IMR-90 (cell line): ENCODE measurements at regions not wholly inside any gene's neighbourhood (a gene's known extent, or its start where the extent isn't known, plus 50 kb on each side); places are given as distances from the start of the nearest gene placed in this dataset.

Experiments
- ATAC-seq: fragments of 200-7000 bp; cut with Tn5 transposase; 2 replicates; pipeline ENCODE4 v1.9.1; 2020; ENCODE audit warnings: low read depth, mild to moderate bottlenecking, moderate library complexity
- BruUV-seq: library from RNA; stranded (reverse); fragments of 400-500 nt; replicated peaks from 2 replicates; lab custom pipeline; 2021; lab: Mats Ljungman, UMichigan
- CTCF ChIA-PET: fragments of 300-600 bp; formaldehyde crosslinking; extraction: SDS; loops from one replicate; lab custom pipeline; 2021; ENCODE audit warnings: antibody characterized with exemption; lab: Yijun Ruan, JAX
- POLR2A ChIA-PET: fragments of 300-600 bp; sonication (Branson Sonifier 250); formaldehyde crosslinking; loops from one replicate; lab custom pipeline; 2022; ENCODE audit warnings: antibody characterized with exemption; ENCODE audit not compliant: unreplicated experiment; lab: Charles Lee
- DNase-seq: peaks from one replicate; pipeline ENCODE4 v3.0.0; 2013
- H2AFZ ChIP-seq: replicated peaks from 2 replicates; pipeline ENCODE3; 2013; ENCODE audit warnings: low read length, mild to moderate bottlenecking; ENCODE audit not compliant: poor library complexity
- H2AK5ac ChIP-seq: 2 replicates; pipeline ENCODE4 v1.6.1; 2013; ENCODE audit warnings: low read depth, low read length, inconsistent platforms
- H2AK9ac ChIP-seq: replicated peaks from 2 replicates; pipeline ENCODE3; 2013; ENCODE audit warnings: mild to moderate bottlenecking, low read depth, low read length, moderate library complexity; ENCODE audit not compliant: poor library complexity
- H2BK120ac ChIP-seq: 2 replicates; pipeline ENCODE4 v1.6.1; 2013; ENCODE audit warnings: low read depth, low read length, inconsistent platforms
- H2BK15ac ChIP-seq: 3 replicates; pipeline ENCODE4 v1.6.1; 2013; ENCODE audit warnings: low read depth, low read length, inconsistent platforms
- H2BK20ac ChIP-seq: 2 replicates; pipeline ENCODE4 v1.6.1; 2013; ENCODE audit warnings: low read depth, mild to moderate bottlenecking, inconsistent platforms, low read length, moderate library complexity
- H2BK5ac ChIP-seq: 2 replicates; pipeline ENCODE4 v1.6.1; 2013; ENCODE audit warnings: mild to moderate bottlenecking, low read depth, low read length, inconsistent platforms; ENCODE audit not compliant: poor library complexity, severe bottlenecking
- H3K14ac ChIP-seq: replicated peaks from 2 replicates; pipeline ENCODE4 v1.6.1; 2013; ENCODE audit warnings: low read depth, low read length, inconsistent platforms
- H3K18ac ChIP-seq: 2 replicates; pipeline ENCODE4 v1.6.1; 2013; ENCODE audit warnings: low read depth, low read length, control low read depth
- H3K23ac ChIP-seq: 2 replicates; pipeline ENCODE4 v1.6.1; 2013; ENCODE audit warnings: low read depth, low read length, inconsistent platforms
- H3K27ac ChIP-seq: 2 replicates; pipeline ENCODE4 v1.5.1; 2013; ENCODE audit warnings: mild to moderate bottlenecking, control low read depth, low read length; ENCODE audit not compliant: insufficient read depth
- H3K27me3 ChIP-seq: 2 replicates; pipeline ENCODE4 v1.6.1; 2013; ENCODE audit warnings: low read length; ENCODE audit not compliant: control insufficient read depth, insufficient read depth
- H3K36me3 ChIP-seq: 2 replicates; pipeline ENCODE4 v1.6.1; 2013; ENCODE audit warnings: low read length, mixed read lengths; ENCODE audit not compliant: control insufficient read depth, insufficient read depth
- H3K4ac ChIP-seq: 2 replicates; pipeline ENCODE4 v1.6.1; 2013; ENCODE audit warnings: low read depth, low read length, inconsistent platforms
- H3K4me1 ChIP-seq: 2 replicates; pipeline ENCODE4 v1.6.1; 2013; ENCODE audit warnings: low read length, mixed read lengths; ENCODE audit not compliant: control insufficient read depth, insufficient read depth
- H3K4me2 ChIP-seq: 2 replicates; pipeline ENCODE4 v1.6.1; 2013; ENCODE audit warnings: low read depth, mild to moderate bottlenecking, control low read depth, low read length, moderate library complexity
- H3K4me3 ChIP-seq: 2 replicates; pipeline ENCODE4 v1.5.1; 2013; ENCODE audit warnings: low read depth, mild to moderate bottlenecking, control low read depth, low read length, moderate library complexity; ENCODE audit not compliant: insufficient read depth
- H3K56ac ChIP-seq: 2 replicates; pipeline ENCODE4 v1.6.1; 2013; ENCODE audit warnings: low read length, inconsistent platforms; ENCODE audit not compliant: insufficient read depth; ENCODE audit errors: extremely low read depth
- H3K79me1 ChIP-seq, 2 experiments: 2 replicates each; pipeline ENCODE4 v1.6.1; 2013; ENCODE audit warnings: low read length in 2 of 2, inconsistent platforms in 1 of 2, low read depth in 1 of 2
- H3K9ac ChIP-seq: 2 replicates; pipeline ENCODE4 v1.6.1; 2013; ENCODE audit warnings: low read depth, low read length, control low read depth
- H3K9me1 ChIP-seq: 2 replicates; pipeline ENCODE4 v1.6.1; 2013; ENCODE audit warnings: low read length, inconsistent platforms; ENCODE audit not compliant: insufficient read depth
- H3K9me3 ChIP-seq: 2 replicates; pipeline ENCODE4 v1.6.1; 2013; ENCODE audit warnings: low read length; ENCODE audit not compliant: control insufficient read depth, insufficient read depth
- H4K20me1 ChIP-seq: 2 replicates; pipeline ENCODE4 v1.6.1; 2013; ENCODE audit warnings: low read length, inconsistent platforms; ENCODE audit not compliant: insufficient read depth
- H4K5ac ChIP-seq: 2 replicates; pipeline ENCODE4 v1.6.1; 2013; ENCODE audit warnings: mild to moderate bottlenecking, low read depth, low read length, control low read depth
- H4K8ac ChIP-seq, 2 experiments: 2 replicates each; pipeline ENCODE4 v1.6.1; 2013; ENCODE audit warnings: low read depth in 2 of 2, low read length in 2 of 2, control low read depth in 1 of 2, inconsistent platforms in 1 of 2
- H4K91ac ChIP-seq: 2 replicates; pipeline ENCODE4 v1.6.1; 2013; ENCODE audit warnings: low read depth, low read length, inconsistent platforms; ENCODE audit not compliant: insufficient read depth
- CTCF ChIP-seq: conservative IDR thresholded peaks from 2 replicates; pipeline ENCODE4 v1.5.1; 2012; ENCODE audit warnings: mild to moderate bottlenecking, low read depth, low read length, improper control_type of control experiment
- ELK1 ChIP-seq: fragments of 150-350 bp; IDR thresholded peaks from 2 replicates; pipeline ENCODE4 v1.6.1; 2016; ENCODE audit warnings: low read depth, mild to moderate bottlenecking, low read length, moderate library complexity, borderline replicate concordance
- MAZ ChIP-seq: IDR thresholded peaks from 2 replicates; pipeline ENCODE4 v1.6.1; 2012; ENCODE audit warnings: low read depth, mild to moderate bottlenecking, low read length, improper control_type of control experiment, moderate library complexity, borderline replicate concordance
- MXI1 ChIP-seq: IDR thresholded peaks from 2 replicates; pipeline ENCODE4 v1.6.1; 2012; ENCODE audit warnings: low read depth, mild to moderate bottlenecking, low read length, moderate library complexity, borderline replicate concordance
- RAD21 ChIP-seq: IDR thresholded peaks from 2 replicates; pipeline ENCODE4 v1.6.1; 2012; ENCODE audit warnings: low read length, improper control_type of control experiment
- WGBS, 2 experiments: methylation state at CpG; one replicate each; pipeline versions ENCODE4 v1.1.5 to v1.1.7; 2013; ENCODE audit warnings: missing lambda C conversion rate in 2 of 2; ENCODE audit not compliant: insufficient read length in 1 of 2; ENCODE audit errors: extremely low coverage in 2 of 2; 5-methylcytosine and 5-hydroxymethylcytosine counted together
- dilution Hi-C: fragments of 300-500 bp; cut with HindIII; formaldehyde crosslinking; loops from one replicate; pipeline ENCODE4 v1.14.3; 2018; ENCODE audit warnings: low sequenced_read_pairs; ENCODE audit not compliant: unreplicated experiment
- in situ Hi-C: fragments of 300-500 bp; cut with MboI; formaldehyde crosslinking; loops from 3 replicates; pipeline ENCODE4 v1.14.3; 2019; ENCODE audit warnings: low sequenced_read_pairs, inconsistent platforms, mixed read lengths
- intact Hi-C: fragments of 100-400 bp; cut with micrococcal nuclease; formaldehyde crosslinking; loops from 2 replicates; pipeline ENCODE4 v1.10.0; 2022

GRCh38 chr1:34597877-34598514 lies 156.9 kb upstream of the GJB5 start:
- Histone ChIP-seq H3K56ac (no peak overlapping the region), H2BK15ac (no peak overlapping the region), H4K8ac (no peak overlapping the region), H3K4ac (no peak overlapping the region), H3K79me1 (no peaks in the 10 kb centered on the region), H4K5ac (no peak overlapping the region), H3K9me1 (no peaks in the 10 kb centered on the region), H3K18ac (no peak overlapping the region), H3K9ac (no peak overlapping the region), H3K4me1 (no peaks in the 10 kb centered on the region), H3K36me3 (no peaks in the 10 kb centered on the region), H2BK20ac (no peak overlapping the region), H2BK5ac (no peak overlapping the region), H3K27me3 (no peaks in the 10 kb centered on the region), H3K23ac (no peak overlapping the region), H4K20me1 (no peaks in the 10 kb centered on the region), H3K4me2 (no peak overlapping the region), H3K27ac (no peak overlapping the region), H2BK120ac (no peak overlapping the region), H2AFZ (no peak overlapping the region), H2AK9ac (no peak overlapping the region), H3K4me3 (no peak overlapping the region), H3K9me3 (peaks cover 20% of the 10 kb centered on the region), H3K14ac (no peak overlapping the region), H2AK5ac (no peak overlapping the region), H4K91ac (no peak overlapping the region)
- ATAC-seq = peak; percentile 68
- BruUV-seq = no TSS peak
- intact Hi-C loops (loop anchor here (1.0 to 5.0 kb wide), 3 partner anchors 486 to 965 kb away; no protein-coding TSS in a partner anchor), dilution Hi-C loops (no loop called here), in situ Hi-C loops (no loop called here)
- ChIA-PET CTCF (no interaction called here), POLR2A (no interaction called here)
- DNase-seq = peak; percentile 6
- 14% methylated on average over 1 of the region's 5 CpGs; no CpG with 5 or more reads in 1 of the 2 experiments for WGBS, 2 experiments
- TF ChIP-seq RAD21 (peak; percentile 55), MXI1 (no peak), MAZ (no peak), ELK1 (no peak), CTCF (peak; percentile 41)
